ENCODE measurements at regions not wholly inside any gene's neighbourhood (a gene's known extent, or its start where the extent isn't known, plus 50 kb on each side); places are given as distances from the start of the nearest gene placed in this dataset.

DNA sequence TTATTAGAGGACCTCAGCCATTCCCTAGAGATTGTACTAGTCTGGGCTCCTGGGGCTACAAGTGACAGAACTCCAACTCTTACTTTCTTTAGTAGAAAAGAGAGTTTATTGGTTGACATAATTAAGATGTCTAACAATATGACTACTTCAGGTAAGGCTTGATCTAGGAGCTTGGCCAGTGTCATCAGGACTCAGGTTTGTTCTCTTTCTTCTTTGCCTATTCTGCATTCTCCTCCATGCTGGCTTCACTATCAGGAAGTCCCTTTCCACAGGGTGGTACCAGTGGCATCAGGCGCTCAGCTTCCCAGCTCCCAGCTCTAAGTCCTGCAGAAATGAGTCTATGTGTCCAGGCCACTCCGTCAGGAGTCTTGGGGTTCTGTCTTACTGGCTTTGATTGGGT is 286.1 kb upstream of the EEF2KMT start:
- ChIA-PET POLR2A (ENCODE audit: unreplicated experiment) (no interaction called here), CTCF (no interaction called here)
- no peak for TF ChIP-seq ELK1 (IDR thresholded peaks at IDR 0.05; ENCODE audit: borderline replicate concordance, low read depth, low read length)
- no peak for TF ChIP-seq NFE2L2 (IDR thresholded peaks at IDR 0.05; ENCODE audit: low read depth, low read length)
- no peak for TF ChIP-seq CTCF (conservative IDR thresholded peaks at IDR 0.05; ENCODE audit: low read depth, low read length)
- no peak for TF ChIP-seq MXI1 (IDR thresholded peaks at IDR 0.05; ENCODE audit: borderline replicate concordance, low read depth, low read length)
- TF ChIP-seq SMC3 (IDR thresholded peaks at IDR 0.05; ENCODE audit: low read depth, low read length): no peak
- Histone ChIP-seq H4K5ac (ENCODE audit: low read depth, low read length) (no peak overlapping the region), H3K4me2 (ENCODE audit: low read depth, low read length) (no peak overlapping the region), H3K4me1 (ENCODE audit: control insufficient read depth, insufficient read depth, low read length) (no peaks in the 10 kb centered on the region), H3K9me1 (ENCODE audit: insufficient read depth, low read length) (no peaks in the 10 kb centered on the region), H2BK20ac (ENCODE audit: low read depth, low read length) (no peak overlapping the region), H2AK9ac (replicated peaks; ENCODE audit: low read depth, low read length, poor library complexity) (no peak overlapping the region), H3K4ac (ENCODE audit: low read depth, low read length) (no peak overlapping the region), H3K14ac (replicated peaks; ENCODE audit: low read depth, low read length) (no peak overlapping the region), H4K20me1 (ENCODE audit: insufficient read depth, low read length) (no peaks in the 10 kb centered on the region), H2BK15ac (ENCODE audit: low read depth, low read length) (no peak overlapping the region), H2AFZ (replicated peaks; ENCODE audit: low read length, poor library complexity) (no peak overlapping the region), H4K91ac (ENCODE audit: insufficient read depth, low read depth, low read length) (no peak overlapping the region), H3K9me3 (ENCODE audit: control insufficient read depth, insufficient read depth, low read length) (peaks cover 26% of the 10 kb centered on the region), H3K36me3 (ENCODE audit: control insufficient read depth, insufficient read depth, low read length) (no peaks in the 10 kb centered on the region), H2BK120ac (ENCODE audit: low read depth, low read length) (no peak overlapping the region), H3K56ac (ENCODE audit: extremely low read depth, insufficient read depth, low read length) (no peak overlapping the region), H3K9ac (ENCODE audit: low read depth, low read length) (no peak overlapping the region), H3K4me3 (ENCODE audit: insufficient read depth, low read depth, low read length) (no peak overlapping the region), H4K8ac (ENCODE audit: low read depth in 2 of 2, low read length in 2 of 2) (no peak overlapping the region), H3K27ac (ENCODE audit: insufficient read depth, low read length) (no peak overlapping the region), H3K79me1 (ENCODE audit: low read depth in 1 of 2, low read length in 2 of 2) (no peaks in the 10 kb centered on the region), H3K27me3 (ENCODE audit: control insufficient read depth, insufficient read depth, low read length) (no peaks in the 10 kb centered on the region), H2BK5ac (ENCODE audit: low read depth, low read length, poor library complexity, severe bottlenecking) (no peak overlapping the region), H3K18ac (ENCODE audit: low read depth, low read length) (no peak overlapping the region), H3K23ac (ENCODE audit: low read depth, low read length) (no peak overlapping the region), H2AK5ac (ENCODE audit: low read depth, low read length) (no peak overlapping the region)
- no peak for ATAC-seq (ENCODE audit: low read depth)
- DNase-seq: no peak
- in situ Hi-C loops (cut with MboI; ENCODE audit: low sequenced_read_pairs) (no loop called here), intact Hi-C loops (cut with micrococcal nuclease) (no loop called here), dilution Hi-C loops (cut with HindIII; ENCODE audit: low sequenced_read_pairs, unreplicated experiment) (no loop called here)
- WGBS, 2 experiments (ENCODE audit: extremely low coverage in 2 of 2, insufficient read length in 1 of 2): no CpG with 5 or more reads among the region's 2 CpGs
- BruUV-seq (replicated peaks): no TSS peak
